ENCODE measurements at regions not wholly inside any gene's neighbourhood (a gene's known extent, or its start where the extent isn't known, plus 50 kb on each side); places are given as distances from the start of the nearest gene placed in this dataset.

DNA sequence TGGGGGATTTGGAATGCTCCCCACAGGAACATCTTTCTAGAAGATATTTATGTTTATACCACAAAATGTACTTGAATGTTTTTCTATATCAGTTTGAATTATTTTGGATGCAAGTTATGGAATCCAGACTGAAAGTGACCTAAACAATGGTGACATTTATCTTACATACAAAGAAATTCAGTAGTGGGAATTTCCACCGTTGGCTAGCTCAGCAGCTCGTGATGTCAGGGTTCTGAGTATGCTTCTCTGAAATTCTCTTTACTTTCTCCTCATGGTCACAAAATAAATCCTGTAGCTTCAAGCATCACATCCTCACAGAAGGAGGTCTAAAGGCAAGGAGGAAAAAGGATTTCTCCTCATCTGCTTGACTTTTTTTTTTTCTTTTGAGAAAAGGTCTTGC is 105.3 kb downstream of the AKAIN1 start:
- Histone ChIP-seq H3K4me3 (ENCODE audit: low read length) (no peak overlapping the region), H3K27ac (ENCODE audit: low read depth, low read length) (no peak overlapping the region), H3K27me3 (ENCODE audit: insufficient read depth, low read length, poor library complexity, severe bottlenecking) (no peaks in the 10 kb centered on the region), H3K9me3 (ENCODE audit: low read length) (no peaks in the 10 kb centered on the region), H3K36me3 (ENCODE audit: insufficient read depth, low read length) (no peaks in the 10 kb centered on the region), H3K4me1 (ENCODE audit: insufficient read depth, low read length) (no peaks in the 10 kb centered on the region)
- CTCF ChIA-PET = no interaction called here
- Mint-ChIP-seq H3K27me3 (no peaks in the 10 kb centered on the region), H3K4me1 (no peaks in the 10 kb centered on the region), H3K4me3 (no peak overlapping the region), H3K36me3 (no peaks in the 10 kb centered on the region), H3K9me3 (peaks cover 8 to 20% (median 14%) of the 10 kb centered on the region in 5 donors), H3K27ac (no peak overlapping the region)
- no peak for DNase-seq
- POLR2A ChIA-PET = no interaction called here

DNA sequence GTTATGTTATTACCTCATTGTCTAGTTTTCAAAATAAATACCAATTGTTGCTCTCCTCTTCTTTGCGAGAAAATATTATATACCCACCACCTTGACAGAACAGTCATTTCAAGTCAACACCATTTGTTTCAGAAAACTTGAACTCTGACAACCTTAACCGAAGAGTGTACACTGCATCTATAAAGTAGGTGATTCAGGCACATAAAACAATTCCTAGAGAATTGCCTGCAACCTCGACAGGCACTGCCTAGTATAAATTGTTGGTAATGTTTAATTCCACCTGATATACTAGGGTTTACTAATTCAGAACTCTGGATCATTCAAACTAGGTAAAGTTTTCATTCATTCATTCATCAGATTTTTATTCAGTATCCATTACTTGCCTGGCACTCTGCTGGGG is 121.8 kb downstream of the AKAIN1 start:
- H3K4me1 Mint-ChIP-seq = no peaks in the 10 kb centered on the region
- peaks cover 0 to 4% (median 0%) of the 10 kb centered on the region in 5 donors for H3K9me3 Mint-ChIP-seq
- no peaks in the 10 kb centered on the region for H3K4me1 ChIP-seq (ENCODE audit: insufficient read depth, low read length)
- H3K27ac ChIP-seq (ENCODE audit: low read depth, low read length) = no peak overlapping the region
- no peak overlapping the region for H3K4me3 ChIP-seq (ENCODE audit: low read length)
- no peak overlapping the region for H3K4me3 Mint-ChIP-seq
- no peak for DNase-seq
- peaks cover 0 to 9% of the 10 kb centered on the region in 2 donors for H3K27me3 Mint-ChIP-seq
- POLR2A ChIA-PET = no interaction called here
- H3K27me3 ChIP-seq (ENCODE audit: insufficient read depth, low read length, poor library complexity, severe bottlenecking) = no peaks in the 10 kb centered on the region
- no peaks in the 10 kb centered on the region for H3K36me3 ChIP-seq (ENCODE audit: insufficient read depth, low read length)
- CTCF ChIA-PET = interaction anchor here (1.1 kb wide), 1 partner anchor 9 kb away, joined by 5 read pairs; no protein-coding TSS in a partner anchor
- H3K9me3 ChIP-seq (ENCODE audit: low read length) = no peaks in the 10 kb centered on the region
- no peak overlapping the region for H3K27ac Mint-ChIP-seq
- no peaks in the 10 kb centered on the region for H3K36me3 Mint-ChIP-seq

GRCh38 chr18:5073026-5073944 is 123.8 kb downstream of the AKAIN1 start:
- no peak overlapping the region for H3K4me3 ChIP-seq (ENCODE audit: low read length)
- Mint-ChIP-seq H3K27me3 (peaks cover 0 to under 1% of the 10 kb centered on the region in 2 donors), H3K4me1 (no peaks in the 10 kb centered on the region), H3K4me3 (no peak overlapping the region), H3K9me3 (peaks cover 0 to under 1% (median 0%) of the 10 kb centered on the region in 5 donors), H3K36me3 (no peaks in the 10 kb centered on the region), H3K27ac (no peak overlapping the region)
- DNase-seq = peak in 1 of 5 donors; percentile 24
- H3K36me3 ChIP-seq (ENCODE audit: insufficient read depth, low read length) = no peaks in the 10 kb centered on the region
- ChIA-PET POLR2A (no interaction called here), CTCF (no interaction called here)
- H3K27me3 ChIP-seq (ENCODE audit: insufficient read depth, low read length, poor library complexity, severe bottlenecking) = no peaks in the 10 kb centered on the region
- no peak overlapping the region for H3K27ac ChIP-seq (ENCODE audit: low read depth, low read length)
- no peaks in the 10 kb centered on the region for H3K4me1 ChIP-seq (ENCODE audit: insufficient read depth, low read length)
- no peaks in the 10 kb centered on the region for H3K9me3 ChIP-seq (ENCODE audit: low read length)

DNA sequence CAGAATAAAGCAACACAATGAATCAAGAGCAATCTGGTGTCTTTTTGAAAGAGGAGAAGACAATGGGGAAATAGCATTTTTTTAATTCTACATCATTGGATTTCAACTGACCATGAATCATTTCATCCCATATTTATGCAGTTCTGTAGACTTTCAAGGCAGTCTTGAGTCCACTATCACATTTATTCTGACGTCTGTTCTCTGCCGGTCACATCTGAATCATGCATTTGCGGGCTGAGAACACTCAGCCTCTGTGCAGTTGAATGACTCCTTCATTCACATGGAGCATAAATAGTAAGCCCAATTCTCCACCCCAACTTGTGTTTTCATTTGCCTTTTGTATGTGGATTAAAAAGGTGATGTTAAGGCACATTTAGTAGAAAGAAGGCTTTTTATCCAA is 128.2 kb downstream of the AKAIN1 start:
- no peak overlapping the region for H3K27ac Mint-ChIP-seq
- H3K36me3 Mint-ChIP-seq = peaks cover 0 to 2% (median 0%) of the 10 kb centered on the region in 3 donors
- H3K9me3 Mint-ChIP-seq = no peaks in the 10 kb centered on the region
- ChIA-PET POLR2A (no interaction called here), CTCF (no interaction called here)
- no peak for DNase-seq
- Histone ChIP-seq H3K4me1 (ENCODE audit: insufficient read depth, low read length) (no peaks in the 10 kb centered on the region), H3K36me3 (ENCODE audit: insufficient read depth, low read length) (no peaks in the 10 kb centered on the region), H3K9me3 (ENCODE audit: low read length) (no peaks in the 10 kb centered on the region), H3K27me3 (ENCODE audit: insufficient read depth, low read length, poor library complexity, severe bottlenecking) (no peaks in the 10 kb centered on the region), H3K4me3 (ENCODE audit: low read length) (no peak overlapping the region), H3K27ac (ENCODE audit: low read depth, low read length) (no peak overlapping the region)
- H3K4me1 Mint-ChIP-seq = no peaks in the 10 kb centered on the region
- no peaks in the 10 kb centered on the region for H3K27me3 Mint-ChIP-seq
- no peak overlapping the region for H3K4me3 Mint-ChIP-seq

GRCh38 chr18:5066380-5066977 is 130.6 kb downstream of the AKAIN1 start:
- POLR2A ChIA-PET = no interaction called here
- Histone ChIP-seq H3K27me3 (ENCODE audit: insufficient read depth, low read length, poor library complexity, severe bottlenecking) (no peaks in the 10 kb centered on the region), H3K27ac (ENCODE audit: low read depth, low read length) (no peak overlapping the region), H3K36me3 (ENCODE audit: insufficient read depth, low read length) (no peaks in the 10 kb centered on the region), H3K9me3 (ENCODE audit: low read length) (no peaks in the 10 kb centered on the region), H3K4me1 (ENCODE audit: insufficient read depth, low read length) (no peaks in the 10 kb centered on the region), H3K4me3 (ENCODE audit: low read length) (no peak overlapping the region)
- Mint-ChIP-seq H3K9me3 (no peaks in the 10 kb centered on the region), H3K4me3 (no peak overlapping the region), H3K27ac (no peak overlapping the region), H3K27me3 (no peaks in the 10 kb centered on the region), H3K36me3 (peaks cover 0 to 2% (median 0%) of the 10 kb centered on the region in 3 donors), H3K4me1 (no peaks in the 10 kb centered on the region)
- no peak for DNase-seq
- CTCF ChIA-PET = no interaction called here

- POLR2A ChIA-PET = no interaction called here
- H3K9me3 Mint-ChIP-seq = no peaks in the 10 kb centered on the region
- H3K4me1 ChIP-seq (ENCODE audit: insufficient read depth, low read length) = no peaks in the 10 kb centered on the region
Observed at GRCh38 chr18:5065615-5066014, 131.4 kb downstream of the AKAIN1 start.

GRCh38 chr18:5064841-5065370 is 132.2 kb downstream of the AKAIN1 start:
- ChIA-PET POLR2A (no interaction called here), CTCF (no interaction called here)
- H3K27ac ChIP-seq (ENCODE audit: low read depth, low read length) = no peak overlapping the region
- H3K4me3 Mint-ChIP-seq = no peak overlapping the region
- H3K9me3 ChIP-seq (ENCODE audit: low read length) = no peaks in the 10 kb centered on the region
- no peaks in the 10 kb centered on the region for H3K4me1 ChIP-seq (ENCODE audit: insufficient read depth, low read length)
- H3K36me3 ChIP-seq (ENCODE audit: insufficient read depth, low read length) = no peaks in the 10 kb centered on the region
- H3K4me1 Mint-ChIP-seq = no peaks in the 10 kb centered on the region
- H3K27ac Mint-ChIP-seq = no peak overlapping the region
- H3K27me3 Mint-ChIP-seq = peaks cover 0 to 3% of the 10 kb centered on the region in 2 donors
- no peaks in the 10 kb centered on the region for H3K27me3 ChIP-seq (ENCODE audit: insufficient read depth, low read length, poor library complexity, severe bottlenecking)
- no peak overlapping the region for H3K4me3 ChIP-seq (ENCODE audit: low read length)
- DNase-seq = no peak
- H3K9me3 Mint-ChIP-seq = no peaks in the 10 kb centered on the region
- peaks cover 0 to 2% (median 0%) of the 10 kb centered on the region in 3 donors for H3K36me3 Mint-ChIP-seq

More at GRCh38 chr18:5065615-5066014, 131.4 kb downstream of the AKAIN1 start:
- Mint-ChIP-seq H3K4me1 (no peaks in the 10 kb centered on the region), H3K27me3 (peaks cover 0 to 3% of the 10 kb centered on the region in 2 donors), H3K27ac (no peak overlapping the region), H3K36me3 (peaks cover 0 to 2% (median 0%) of the 10 kb centered on the region in 3 donors), H3K4me3 (no peak overlapping the region)
- CTCF ChIA-PET = no interaction called here
- Histone ChIP-seq H3K27me3 (ENCODE audit: insufficient read depth, low read length, poor library complexity, severe bottlenecking) (no peaks in the 10 kb centered on the region), H3K9me3 (ENCODE audit: low read length) (no peaks in the 10 kb centered on the region), H3K4me3 (ENCODE audit: low read length) (no peak overlapping the region), H3K36me3 (ENCODE audit: insufficient read depth, low read length) (no peaks in the 10 kb centered on the region), H3K27ac (ENCODE audit: low read depth, low read length) (no peak overlapping the region)
- no peak for DNase-seq

DNA sequence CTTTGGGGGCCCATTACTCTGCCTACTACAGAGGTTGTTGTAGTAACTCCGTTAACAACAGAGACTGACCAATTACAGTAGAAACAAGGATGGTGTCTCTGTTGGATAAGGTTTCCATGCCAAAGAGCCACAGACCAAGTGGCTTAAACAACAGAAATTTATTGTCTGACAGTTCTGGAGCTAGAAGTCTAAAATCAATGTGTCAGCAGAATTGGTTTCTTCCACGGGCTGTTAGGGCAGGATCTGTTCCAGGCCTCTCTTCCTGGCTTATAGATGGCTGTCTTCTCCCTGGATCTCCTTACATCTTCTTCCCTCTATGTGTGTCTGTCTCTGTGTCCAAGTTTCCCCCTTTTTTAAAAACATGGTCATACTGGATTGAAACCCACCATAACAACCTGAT is 135.3 kb downstream of the AKAIN1 start:
- Histone ChIP-seq H3K9me3 (ENCODE audit: low read length) (no peaks in the 10 kb centered on the region), H3K27ac (ENCODE audit: low read depth, low read length) (no peak overlapping the region), H3K36me3 (ENCODE audit: insufficient read depth, low read length) (no peaks in the 10 kb centered on the region), H3K27me3 (ENCODE audit: insufficient read depth, low read length, poor library complexity, severe bottlenecking) (no peaks in the 10 kb centered on the region), H3K4me1 (ENCODE audit: insufficient read depth, low read length) (peaks cover 12% of the 10 kb centered on the region), H3K4me3 (ENCODE audit: low read length) (no peak overlapping the region)
- POLR2A ChIA-PET = no interaction called here
- Mint-ChIP-seq H3K4me1 (peaks cover 18 to 19% (median 18%) of the 10 kb centered on the region in 3 donors), H3K36me3 (no peaks in the 10 kb centered on the region), H3K27ac (no peak overlapping the region), H3K4me3 (no peak overlapping the region), H3K9me3 (no peaks in the 10 kb centered on the region), H3K27me3 (peaks cover 5 to 6% of the 10 kb centered on the region in 2 donors)
- no peak for DNase-seq
- CTCF ChIA-PET = no interaction called here
